Neural cell (in vitro differentiated cells): ENCODE measurements at regions not wholly inside any gene's neighbourhood (a gene's known extent, or its start where the extent isn't known, plus 50 kb on each side); places are given as distances from the start of the nearest gene placed in this dataset.

ENCODE experiments used
- CTCF ChIP-seq: fragments of 450-650 bp; IDR thresholded peaks from 2 replicates; pipeline ENCODE4 v1.5.1; 2014; ENCODE audit warnings: antibody characterized with exemption, mild to moderate bottlenecking, moderate library complexity; ENCODE audit not compliant: poor library complexity, severe bottlenecking
- EP300 ChIP-seq: fragments of 450-650 bp; conservative IDR thresholded peaks from 2 replicates; pipeline ENCODE4 v1.6.1; 2014; ENCODE audit warnings: antibody characterized with exemption, mild to moderate bottlenecking, moderate library complexity; ENCODE audit not compliant: poor library complexity, severe bottlenecking
- POLR2AphosphoS5 ChIP-seq: IDR thresholded peaks from 2 replicates; pipeline ENCODE4 v1.6.1; 2012
- TF ChIP-seq, protein P1 (sequence below): IDR thresholded peaks from 2 replicates; pipeline ENCODE4 v1.6.1; 2012; ENCODE audit warnings: borderline replicate concordance

DNA sequence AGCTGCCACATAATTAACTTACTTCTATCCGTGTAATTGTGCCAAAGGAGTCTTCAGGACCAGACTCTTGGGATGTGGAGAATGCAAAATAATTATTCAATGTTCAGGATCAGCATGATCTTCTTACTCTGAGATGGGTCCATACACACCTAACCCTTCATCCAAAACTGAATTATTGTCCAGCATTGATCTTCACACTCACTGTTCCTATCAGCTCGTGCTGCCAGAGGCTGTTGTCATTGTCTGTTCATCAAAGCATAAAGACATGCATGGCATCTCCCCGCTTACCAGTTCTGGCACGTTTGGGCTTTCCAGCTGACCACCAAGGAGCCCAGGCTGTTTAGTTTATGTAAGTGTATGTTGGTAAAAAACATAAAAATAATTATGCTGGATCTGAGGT, 1090.7 kb downstream of the DNAJB9 start:
- no peak for TF ChIP-seq CTCF
- TF ChIP-seq POLR2AphosphoS5, result no peak
- TF ChIP-seq, protein P1, sequence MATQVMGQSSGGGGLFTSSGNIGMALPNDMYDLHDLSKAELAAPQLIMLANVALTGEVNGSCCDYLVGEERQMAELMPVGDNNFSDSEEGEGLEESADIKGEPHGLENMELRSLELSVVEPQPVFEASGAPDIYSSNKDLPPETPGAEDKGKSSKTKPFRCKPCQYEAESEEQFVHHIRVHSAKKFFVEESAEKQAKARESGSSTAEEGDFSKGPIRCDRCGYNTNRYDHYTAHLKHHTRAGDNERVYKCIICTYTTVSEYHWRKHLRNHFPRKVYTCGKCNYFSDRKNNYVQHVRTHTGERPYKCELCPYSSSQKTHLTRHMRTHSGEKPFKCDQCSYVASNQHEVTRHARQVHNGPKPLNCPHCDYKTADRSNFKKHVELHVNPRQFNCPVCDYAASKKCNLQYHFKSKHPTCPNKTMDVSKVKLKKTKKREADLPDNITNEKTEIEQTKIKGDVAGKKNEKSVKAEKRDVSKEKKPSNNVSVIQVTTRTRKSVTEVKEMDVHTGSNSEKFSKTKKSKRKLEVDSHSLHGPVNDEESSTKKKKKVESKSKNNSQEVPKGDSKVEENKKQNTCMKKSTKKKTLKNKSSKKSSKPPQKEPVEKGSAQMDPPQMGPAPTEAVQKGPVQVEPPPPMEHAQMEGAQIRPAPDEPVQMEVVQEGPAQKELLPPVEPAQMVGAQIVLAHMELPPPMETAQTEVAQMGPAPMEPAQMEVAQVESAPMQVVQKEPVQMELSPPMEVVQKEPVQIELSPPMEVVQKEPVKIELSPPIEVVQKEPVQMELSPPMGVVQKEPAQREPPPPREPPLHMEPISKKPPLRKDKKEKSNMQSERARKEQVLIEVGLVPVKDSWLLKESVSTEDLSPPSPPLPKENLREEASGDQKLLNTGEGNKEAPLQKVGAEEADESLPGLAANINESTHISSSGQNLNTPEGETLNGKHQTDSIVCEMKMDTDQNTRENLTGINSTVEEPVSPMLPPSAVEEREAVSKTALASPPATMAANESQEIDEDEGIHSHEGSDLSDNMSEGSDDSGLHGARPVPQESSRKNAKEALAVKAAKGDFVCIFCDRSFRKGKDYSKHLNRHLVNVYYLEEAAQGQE, result no peak
- TF ChIP-seq EP300, result no peak
